OCI-LY7 (cell line): ENCODE measurements at regions not wholly inside any gene's neighbourhood (a gene's known extent, or its start where the extent isn't known, plus 50 kb on each side); places are given as distances from the start of the nearest gene placed in this dataset.

Source experiments
- BruUV-seq: library from RNA; stranded (reverse); fragments of 400-500 nt; replicated peaks from 2 replicates; lab custom pipeline; 2021; lab: Mats Ljungman, UMichigan
- CTCF ChIA-PET: fragments of 300-600 bp; sonication (Branson Sonifier 250); formaldehyde crosslinking; loops from one replicate; lab custom pipeline; 2022; ENCODE audit warnings: antibody characterized with exemption; ENCODE audit not compliant: unreplicated experiment; lab: Charles Lee
- POLR2A ChIA-PET: fragments of 300-600 bp; sonication (Branson Sonifier 250); formaldehyde crosslinking; loops from one replicate; lab custom pipeline; 2022; ENCODE audit warnings: antibody characterized with exemption; lab: Charles Lee
- DNase-seq: peaks from one replicate; pipeline ENCODE4 v3.0.0-alpha.2; 2015; ENCODE audit warnings: low spot score
- H2AFZ ChIP-seq: fragments of 200-600 bp; sonication (generic), shearing (Covaris generic); 2 replicates; pipeline ENCODE4 v1.6.1; 2014; ENCODE audit warnings: mild to moderate bottlenecking, antibody characterized with exemption, low read length, moderate library complexity
- H3K27ac ChIP-seq: fragments of 200-600 bp; sonication (generic); 2 replicates; pipeline ENCODE4 v1.5.1; 2014; ENCODE audit warnings: mixed run types, low read depth, mild to moderate bottlenecking, moderate library complexity, low read length, inconsistent platforms; ENCODE audit not compliant: poor library complexity, severe bottlenecking
- H3K36me3 ChIP-seq: fragments of 200-600 bp; sonication (generic); 2 replicates; pipeline ENCODE4 v1.6.1; 2014; ENCODE audit warnings: mild to moderate bottlenecking, antibody characterized with exemption, low read length, moderate library complexity, mixed read lengths; ENCODE audit not compliant: insufficient read depth
- H3K4me1 ChIP-seq: fragments of 200-600 bp; sonication (generic); 2 replicates; pipeline ENCODE4 v1.5.1; 2014; ENCODE audit warnings: mild to moderate bottlenecking, low read length; ENCODE audit not compliant: insufficient read depth, poor library complexity, severe bottlenecking
- H3K4me2 ChIP-seq: fragments of 200-600 bp; sonication (generic); 2 replicates; pipeline ENCODE4 v1.6.1; 2014; ENCODE audit warnings: mild to moderate bottlenecking, low read length
- H3K4me3 ChIP-seq: fragments of 200-600 bp; sonication (generic); 2 replicates; pipeline ENCODE4 v1.5.1; 2014; ENCODE audit warnings: mild to moderate bottlenecking, low read depth, low read length; ENCODE audit not compliant: poor library complexity, severe bottlenecking
- H3K79me2 ChIP-seq: fragments of 200-600 bp; sonication (generic); 2 replicates; pipeline ENCODE4 v1.6.1; 2016; ENCODE audit warnings: low read depth, mild to moderate bottlenecking, low read length, moderate library complexity, mixed read lengths; ENCODE audit not compliant: insufficient read depth
- H3K9me2 ChIP-seq: fragments of 200-600 bp; sonication (generic); 2 replicates; pipeline ENCODE4 v1.6.1; 2016; ENCODE audit warnings: mild to moderate bottlenecking, low read length, mixed read lengths; ENCODE audit not compliant: insufficient read depth
- H3K9me3 ChIP-seq: fragments of 200-600 bp; sonication (generic); 2 replicates; pipeline ENCODE4 v1.6.1; 2014; ENCODE audit warnings: mild to moderate bottlenecking, mixed run types, low read length, mixed read lengths
- H4K20me1 ChIP-seq: fragments of 200-600 bp; sonication (generic); 2 replicates; pipeline ENCODE4 v1.6.1; 2014; ENCODE audit warnings: mild to moderate bottlenecking, antibody characterized with exemption, low read length, moderate library complexity, mixed read lengths; ENCODE audit not compliant: insufficient read depth
- CTCF ChIP-seq: fragments of 200-600 bp; sonication (generic); conservative IDR thresholded peaks from 2 replicates; pipeline ENCODE4 v1.5.1; 2014; ENCODE audit warnings: mild to moderate bottlenecking, antibody characterized with exemption, low read length, moderate library complexity, mixed read lengths
- EZH2phosphoT487 ChIP-seq: fragments of 200-600 bp; sonication (generic); IDR thresholded peaks from 2 replicates; pipeline ENCODE4 v1.6.1; 2018; ENCODE audit warnings: low read depth, borderline replicate concordance, mild to moderate bottlenecking, mixed run types, antibody characterized with exemption, low read length, moderate library complexity, mixed read lengths
- intact Hi-C: fragments of 100-400 bp; cut with micrococcal nuclease; formaldehyde crosslinking; loops from one replicate; pipeline ENCODE4 v1.10.0; 2022; ENCODE audit not compliant: unreplicated experiment

GRCh38 chr1:212207118-212207517, 78.1 kb upstream of the PPP2R5A start:
- no peak for DNase-seq
- CTCF ChIA-PET: no interaction called here
- Histone ChIP-seq H3K9me3 (no peaks in the 10 kb centered on the region), H2AFZ (no peak overlapping the region), H3K79me2 (no peaks in the 10 kb centered on the region), H3K4me3 (no peak overlapping the region), H3K9me2 (no peaks in the 10 kb centered on the region), H4K20me1 (no peaks in the 10 kb centered on the region), H3K4me2 (no peak overlapping the region), H3K4me1 (no peaks in the 10 kb centered on the region), H3K27ac (no peak overlapping the region), H3K36me3 (no peaks in the 10 kb centered on the region)
- intact Hi-C loops: no loop called here
- BruUV-seq: no TSS peak
- TF ChIP-seq CTCF (no peak), EZH2phosphoT487 (no peak)
- POLR2A ChIA-PET: no interaction called here

- intact Hi-C loops: no loop called here
- Histone ChIP-seq H3K79me2 (no peaks in the 10 kb centered on the region), H3K9me3 (no peaks in the 10 kb centered on the region), H3K36me3 (no peaks in the 10 kb centered on the region), H3K4me2 (no peak overlapping the region), H3K4me3 (no peak overlapping the region), H4K20me1 (no peaks in the 10 kb centered on the region), H3K9me2 (no peaks in the 10 kb centered on the region), H3K4me1 (no peaks in the 10 kb centered on the region), H3K27ac (no peak overlapping the region), H2AFZ (no peak overlapping the region)
- TF ChIP-seq EZH2phosphoT487 (no peak), CTCF (no peak)
- ChIA-PET CTCF (no interaction called here), POLR2A (no interaction called here)
- DNase-seq: no peak
- BruUV-seq: no TSS peak
Observed at GRCh38 chr1:212207822-212208520, 77.2 kb upstream of the PPP2R5A start.

- Histone ChIP-seq H4K20me1 (no peaks in the 10 kb centered on the region), H3K79me2 (no peaks in the 10 kb centered on the region), H3K4me3 (no peak overlapping the region), H3K4me1 (no peaks in the 10 kb centered on the region), H2AFZ (no peak overlapping the region), H3K36me3 (no peaks in the 10 kb centered on the region), H3K9me2 (no peaks in the 10 kb centered on the region), H3K9me3 (no peaks in the 10 kb centered on the region), H3K4me2 (no peak overlapping the region), H3K27ac (no peak overlapping the region)
- no TSS peak for BruUV-seq
- no peak for DNase-seq
- no peak for TF ChIP-seq CTCF
- TF ChIP-seq EZH2phosphoT487: no peak
- intact Hi-C loops: no loop called here
- ChIA-PET POLR2A (interaction anchor here (1.0 to 1.2 kb wide), 2 partner anchors 10 to 16 kb away, joined by 3 to 4 read pairs; no protein-coding TSS in a partner anchor), CTCF (no interaction called here)
Observed at GRCh38 chr1:212208978-212209644, 76.1 kb upstream of the PPP2R5A start.
